ENCODE measurements at regions not wholly inside any gene's neighbourhood (a gene's known extent, or its start where the extent isn't known, plus 50 kb on each side); places are given as distances from the start of the nearest gene placed in this dataset.
"Not testable (repeated sequence)": the region's sequence is repeated elsewhere in the genome, so short reads cannot be mapped to it uniquely, and the experiment has no call there.

GRCh38 chr7:86202833-86203232 is 440.9 kb upstream of the GRM3 start:
- DNase-seq (ENCODE audit: low spot score) = no peak

DNA sequence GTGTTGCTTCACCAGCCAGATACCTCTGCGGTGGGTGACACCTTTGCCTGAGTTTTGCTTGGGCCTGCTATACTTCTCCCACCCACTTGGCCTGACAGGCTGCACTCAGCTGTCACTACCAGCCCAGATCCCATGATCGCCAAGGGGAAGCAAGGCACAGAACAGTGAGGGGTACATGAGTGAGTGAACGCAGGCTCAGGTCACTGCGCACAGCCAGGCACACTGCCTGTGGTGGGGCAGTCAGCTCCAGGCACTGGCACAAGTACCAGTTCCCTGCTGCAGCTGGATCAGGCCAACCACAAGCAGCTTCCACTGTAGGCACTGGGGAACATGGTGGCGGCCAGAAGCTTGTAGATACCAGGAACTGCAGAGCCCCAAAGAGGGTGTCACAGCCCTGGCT is 441.9 kb upstream of the GRM3 start:
- no peak for DNase-seq (ENCODE audit: low spot score)

DNA sequence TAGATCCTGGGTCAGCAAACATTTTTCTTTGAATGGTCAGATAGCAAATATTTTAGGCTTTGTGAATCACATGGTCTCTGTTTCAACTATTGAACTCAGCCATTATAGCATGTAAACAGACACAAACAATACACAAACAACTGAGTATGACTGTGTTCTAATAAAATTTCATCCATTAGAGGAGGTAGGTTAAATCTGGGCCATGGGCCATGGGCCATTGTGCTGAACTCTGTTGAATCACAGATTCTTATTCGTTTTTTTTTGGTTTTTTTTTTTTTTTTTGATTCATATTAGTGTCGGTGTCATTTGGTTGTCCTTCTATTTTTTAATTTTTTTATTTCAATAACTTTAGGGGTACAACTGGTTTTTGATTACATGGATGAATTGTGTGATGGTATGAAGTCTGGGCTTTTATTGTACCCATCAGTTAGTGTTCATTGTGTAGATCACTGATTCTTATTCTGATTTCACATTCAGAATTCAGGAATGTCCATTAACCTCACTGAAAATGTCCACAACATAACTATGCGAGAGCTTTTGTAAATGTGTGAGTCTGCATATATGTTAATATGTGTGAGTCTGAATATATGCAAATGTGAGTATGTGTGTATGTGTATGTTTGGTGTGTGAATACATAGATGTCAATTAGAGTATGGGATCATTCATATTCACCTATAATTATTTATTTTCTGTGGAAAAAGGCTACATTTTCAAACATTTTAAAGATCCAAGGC is 443.7 kb upstream of the GRM3 start:
- no peak for DNase-seq (ENCODE audit: low spot score)

DNA sequence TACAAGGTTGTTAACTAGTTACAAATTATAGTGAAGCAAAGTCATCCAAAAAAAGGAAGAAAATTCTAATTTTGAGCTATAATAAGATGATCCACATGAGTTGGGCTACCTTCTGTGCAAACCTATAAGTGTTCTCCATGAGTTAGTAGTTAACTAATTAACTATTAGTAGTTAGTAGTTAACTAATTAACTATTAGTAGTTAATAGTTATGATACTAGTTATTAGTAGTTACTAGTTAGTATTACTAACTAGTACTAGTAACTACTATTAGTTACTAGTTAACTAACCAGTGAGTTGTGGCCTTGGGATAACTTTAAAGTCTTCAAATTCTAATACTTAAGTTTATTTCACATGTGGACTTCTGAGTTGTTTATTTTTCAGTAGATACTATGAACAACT is 453.4 kb upstream of the GRM3 start:
- DNase-seq (ENCODE audit: low spot score) = no peak

GRCh38 chr7:86181474-86181873 is 462.2 kb upstream of the GRM3 start:
- no peak for DNase-seq (ENCODE audit: low spot score)

- DNase-seq (ENCODE audit: low spot score) = no peak
These were observed 478.9 kb upstream of the GRM3 start for GRCh38 chr7:86164827-86165226.

DNA sequence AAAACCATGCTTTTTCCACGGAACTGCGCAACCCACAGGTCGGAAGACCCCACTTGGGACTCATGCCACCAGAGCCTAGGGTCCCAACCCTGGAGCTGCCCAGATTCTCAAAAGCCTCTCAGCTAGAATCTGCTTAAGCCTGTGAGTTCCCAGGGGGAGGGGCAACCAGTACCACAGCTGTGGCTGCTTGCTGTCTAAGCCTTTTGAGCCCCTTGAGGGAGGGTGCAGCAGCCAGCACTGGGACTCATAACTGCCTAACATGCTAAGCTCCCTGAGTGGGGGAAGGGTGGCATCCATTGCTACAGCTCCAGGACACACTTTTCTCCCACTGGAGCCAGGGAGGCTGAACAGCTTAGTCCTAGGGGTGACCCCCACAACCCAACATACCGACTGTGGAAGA is 485.6 kb upstream of the GRM3 start:
- peak; percentile 49 for DNase-seq (ENCODE audit: low spot score)

DNA sequence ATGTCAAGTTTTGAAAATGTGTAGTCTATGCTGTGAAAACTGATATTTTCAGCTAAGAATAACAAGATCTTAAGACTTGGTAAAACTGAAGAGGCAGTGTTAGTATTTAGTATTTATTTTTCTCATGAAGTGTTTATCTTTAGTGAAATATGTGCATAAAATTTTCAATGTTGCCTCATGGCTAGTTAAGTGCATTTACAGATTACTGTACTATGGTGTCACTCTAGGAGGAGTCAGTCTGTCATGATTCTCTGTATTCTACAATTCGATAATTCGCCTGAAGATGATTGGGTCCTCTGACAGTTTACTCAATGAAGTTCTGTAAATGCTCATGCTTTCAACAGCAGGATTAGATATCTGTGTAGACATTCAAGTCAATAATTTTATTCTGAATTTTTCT is 488.1 kb upstream of the GRM3 start:
- DNase-seq (ENCODE audit: low spot score) = no peak

DNA sequence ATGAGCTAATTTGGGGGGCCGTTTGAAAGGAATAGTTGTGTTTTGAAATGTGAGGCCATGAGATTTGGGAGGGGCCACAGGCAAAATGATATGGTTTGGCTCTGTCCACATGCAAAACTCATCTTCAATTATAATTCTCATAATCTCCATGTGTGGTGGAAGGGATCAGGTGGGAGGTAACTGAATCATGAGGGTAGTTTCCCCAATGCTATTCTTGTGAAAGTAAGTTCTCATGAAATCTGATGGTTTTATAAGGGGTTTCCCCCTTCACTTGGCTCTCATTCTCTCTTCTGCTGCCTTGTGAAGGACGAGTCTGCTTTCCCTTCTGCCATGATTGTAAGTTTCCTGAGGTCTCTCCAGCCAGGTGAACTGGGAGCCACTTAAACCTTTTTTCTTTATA is 490.8 kb upstream of the GRM3 start:
- DNase-seq (ENCODE audit: low spot score) = no peak

GRCh38 chr7:86149024-86149665 is 494.6 kb upstream of the GRM3 start:
- DNase-seq (ENCODE audit: low spot score) = no peak

GRCh38 chr7:86148501-86148900 is 495.2 kb upstream of the GRM3 start:
- no peak for DNase-seq (ENCODE audit: low spot score)

- DNase-seq (ENCODE audit: low spot score) = no peak
These were observed 506.4 kb upstream of the GRM3 start for GRCh38 chr7:86137343-86137742.

- no peak for DNase-seq (ENCODE audit: low spot score)
These were observed 513.4 kb upstream of the GRM3 start for GRCh38 chr7:86130268-86130667.

- no peak for DNase-seq (ENCODE audit: low spot score)
These were observed 520.2 kb upstream of the GRM3 start for GRCh38 chr7:86123476-86123875.

DNA sequence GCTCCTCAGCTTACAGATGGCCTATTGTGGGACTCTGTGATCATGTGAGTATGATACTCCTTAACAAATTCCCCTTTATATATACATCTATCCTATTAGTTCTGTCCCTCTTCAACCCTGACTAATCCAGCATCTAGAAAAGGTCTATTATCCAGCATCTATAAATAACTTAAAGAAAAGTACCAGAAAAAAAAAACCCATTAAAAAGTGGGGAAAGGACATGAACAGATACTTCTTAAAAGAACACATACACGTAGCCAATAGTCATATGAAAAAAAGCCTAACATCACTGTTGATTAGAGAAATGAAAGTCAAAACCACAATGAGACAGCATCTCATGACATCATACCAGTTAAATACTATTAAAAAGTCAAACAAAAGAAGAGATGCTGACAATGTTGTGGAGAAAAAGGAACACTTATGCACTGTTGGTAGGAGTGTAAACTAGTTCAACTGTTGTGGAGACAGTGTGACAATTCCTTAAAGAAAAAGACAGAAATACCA is 549.5 kb upstream of the GRM3 start:
- DNase-seq (ENCODE audit: low spot score) = no peak

- DNase-seq (ENCODE audit: low spot score) = no peak
These were observed 552.3 kb upstream of the GRM3 start for GRCh38 chr7:86091369-86091768.

DNA sequence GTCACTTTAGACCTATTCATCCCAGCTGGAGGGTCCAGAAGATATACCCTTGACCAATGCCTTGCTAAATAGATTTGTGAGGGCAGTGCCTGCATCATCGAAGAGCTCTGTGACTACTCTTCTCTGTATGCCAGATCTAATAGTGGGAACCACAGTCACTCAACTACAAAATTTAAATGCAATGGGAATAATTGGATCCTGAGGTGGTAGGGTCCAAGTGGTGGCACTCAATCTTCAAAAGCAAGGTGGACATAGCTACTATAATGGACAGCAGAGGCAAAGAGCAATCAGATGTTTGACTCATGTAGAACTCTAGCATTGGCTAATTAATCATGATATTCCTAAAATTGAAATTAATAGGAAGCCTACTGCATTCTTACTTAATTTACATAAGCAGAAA is 554.3 kb upstream of the GRM3 start:
- DNase-seq (ENCODE audit: low spot score) = no peak

DNA sequence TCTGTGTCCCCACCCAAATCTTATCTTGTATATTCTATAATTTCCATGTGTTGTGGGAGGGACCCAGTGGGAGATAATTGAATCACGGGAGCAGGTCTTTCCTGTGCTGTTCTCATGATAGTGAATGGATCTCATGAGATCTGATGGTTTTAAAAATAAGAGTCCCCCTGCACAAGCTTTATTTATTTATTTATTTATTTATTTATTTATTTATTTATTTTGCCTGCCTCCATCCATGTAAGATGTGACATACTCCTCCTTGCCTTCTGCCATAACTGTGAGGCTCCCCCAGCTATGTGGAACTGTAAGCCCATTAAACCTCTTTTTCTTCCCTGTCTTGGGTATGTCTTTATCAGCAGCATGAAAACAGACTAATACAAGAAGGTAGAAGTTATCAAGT is 579.1 kb upstream of the GRM3 start:
- DNase-seq (ENCODE audit: low spot score) = not testable (repeated sequence)

DNA sequence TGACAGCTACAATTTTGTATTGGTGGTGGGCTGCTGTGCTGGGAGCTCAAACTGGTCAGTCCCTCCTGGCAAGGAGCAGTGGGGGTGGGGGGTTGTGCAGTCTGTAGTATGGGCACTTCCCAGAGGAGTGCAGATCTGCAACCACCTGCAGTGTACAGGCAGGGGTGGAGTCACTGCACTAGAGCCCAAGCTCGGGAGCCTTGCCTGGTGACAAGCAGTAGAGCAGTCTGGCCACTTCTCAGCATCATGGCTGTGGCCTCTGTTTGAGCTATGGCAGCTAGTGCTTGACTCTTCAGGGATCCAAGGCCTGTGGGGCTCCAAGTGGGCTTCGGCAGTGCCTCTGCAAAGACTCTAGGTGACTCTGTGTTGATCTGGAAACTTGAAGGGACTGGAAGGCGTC is 585.1 kb upstream of the GRM3 start:
- no peak for DNase-seq (ENCODE audit: low spot score)

GRCh38 chr7:86050918-86051317 is 592.8 kb upstream of the GRM3 start:
- no peak for DNase-seq (ENCODE audit: low spot score)

DNA sequence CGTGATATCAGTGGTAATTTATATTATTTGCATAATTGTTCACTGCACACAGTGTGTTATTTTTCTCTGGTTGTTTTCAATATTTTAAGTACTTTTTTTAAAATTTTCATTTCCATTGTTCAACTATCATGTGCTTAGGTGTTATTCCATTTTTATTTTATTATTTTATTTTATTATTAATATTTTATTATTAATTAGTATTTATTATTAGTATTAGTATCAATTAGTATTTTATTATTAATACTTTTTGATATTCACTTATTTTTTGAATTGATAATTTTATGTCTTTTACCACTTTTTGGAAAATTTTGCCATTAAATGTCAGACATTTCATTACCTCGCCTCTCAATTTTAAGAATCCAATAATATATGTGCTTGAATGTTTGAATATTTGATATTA is 593.8 kb upstream of the GRM3 start:
- DNase-seq (ENCODE audit: low spot score) = no peak

DNA sequence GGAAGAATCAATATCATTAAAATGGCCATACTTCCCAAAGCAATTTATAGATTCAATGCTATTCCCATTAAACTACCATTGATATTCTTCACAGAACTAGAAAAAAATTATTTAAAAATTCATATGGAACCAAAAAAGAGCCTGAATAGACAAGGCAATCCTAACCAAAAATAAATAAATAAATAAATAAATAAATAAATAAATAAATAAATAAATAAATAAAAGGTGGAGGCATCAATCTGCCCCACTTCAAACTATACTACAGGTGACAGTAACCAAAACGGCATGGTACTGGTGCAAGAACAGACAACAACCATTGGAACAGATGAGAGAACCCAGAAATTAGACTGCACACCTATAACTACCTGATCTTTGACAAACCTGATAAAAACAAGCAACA is 598.5 kb upstream of the GRM3 start:
- DNase-seq (ENCODE audit: low spot score) = not testable (repeated sequence)

DNA sequence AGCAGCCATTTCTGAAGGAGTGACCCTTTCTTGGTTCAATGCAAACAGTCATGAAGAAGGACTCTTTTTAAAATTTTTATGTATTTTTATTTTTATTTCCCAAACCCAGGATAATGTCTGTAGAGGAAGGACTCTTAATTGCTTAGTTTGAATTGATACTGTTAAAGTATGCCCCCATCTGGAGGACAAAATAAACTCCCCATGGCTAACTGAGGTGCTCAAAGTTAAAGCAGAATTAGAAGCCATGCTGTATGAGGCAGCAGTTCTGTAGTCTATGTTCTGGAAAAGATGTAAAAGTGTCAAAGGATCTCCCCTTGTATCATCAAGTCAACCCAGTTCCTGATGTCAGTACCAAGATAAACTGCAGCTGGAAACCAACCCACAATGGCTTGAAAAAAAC is 617.9 kb upstream of the GRM3 start:
- no peak for DNase-seq (ENCODE audit: low spot score)

GRCh38 chr7:86013662-86014061 is 630.0 kb upstream of the GRM3 start:
- DNase-seq (ENCODE audit: low spot score) = no peak
